HUES6 (cell line): ENCODE measurements at regions not wholly inside any gene's neighbourhood (a gene's known extent, or its start where the extent isn't known, plus 50 kb on each side); places are given as distances from the start of the nearest gene placed in this dataset.
"Not testable (repeated sequence)": the region's sequence is repeated elsewhere in the genome, so short reads cannot be mapped to it uniquely, and the experiment has no call there.

Source experiments
- H3K27ac ChIP-seq: 2 replicates; pipeline ENCODE4 v1.7.0; 2013; ENCODE audit warnings: low read depth, mild to moderate bottlenecking, low read length, inconsistent platforms
- H3K27me3 ChIP-seq: 2 replicates; pipeline ENCODE4 v1.6.1; 2013; ENCODE audit warnings: low read length; ENCODE audit not compliant: control insufficient read depth, insufficient read depth
- H3K36me3 ChIP-seq: 2 replicates; pipeline ENCODE4 v1.6.1; 2013; ENCODE audit warnings: low read length; ENCODE audit not compliant: control insufficient read depth, insufficient read depth
- H3K4me1 ChIP-seq: 2 replicates; pipeline ENCODE4 v1.6.1; 2013; ENCODE audit warnings: low read length; ENCODE audit not compliant: control insufficient read depth, insufficient read depth
- H3K4me3 ChIP-seq: 2 replicates; pipeline ENCODE4 v1.5.1; 2013; ENCODE audit warnings: low read depth, low read length
- H3K9ac ChIP-seq: one replicate; pipeline ENCODE4 v1.6.1; 2013; ENCODE audit warnings: mild to moderate bottlenecking, low read length
- H3K9me3 ChIP-seq: 2 replicates; pipeline ENCODE4 v1.6.1; 2013; ENCODE audit warnings: low read depth, low read length; ENCODE audit not compliant: control insufficient read depth, insufficient read depth

GRCh38 chr13:54445865-54446264, 1417.3 kb downstream of the OLFM4 start:
- Histone ChIP-seq H3K9me3 (no peaks in the 10 kb centered on the region), H3K27ac (no peak overlapping the region), H3K4me1 (no peaks in the 10 kb centered on the region), H3K4me3 (no peak overlapping the region), H3K27me3 (no peaks in the 10 kb centered on the region), H3K9ac (no peak overlapping the region), H3K36me3 (no peaks in the 10 kb centered on the region)

- H3K36me3 ChIP-seq, result no peaks in the 10 kb centered on the region
- H3K27me3 ChIP-seq, result no peaks in the 10 kb centered on the region
- no peaks in the 10 kb centered on the region for H3K4me1 ChIP-seq
- peaks cover 14% of the 10 kb centered on the region for H3K9me3 ChIP-seq
- no peak overlapping the region for H3K4me3 ChIP-seq
- H3K9ac ChIP-seq, result no peak overlapping the region
- no peak overlapping the region for H3K27ac ChIP-seq
These were observed 1421.3 kb downstream of the OLFM4 start for GRCh38 chr13:54449922-54450321.

- H3K4me3 ChIP-seq, result no peak overlapping the region
- H3K27ac ChIP-seq, result no peak overlapping the region
- H3K36me3 ChIP-seq, result no peaks in the 10 kb centered on the region
- 0 out of 2 replicates have a peak, but pooled peaks cover 4% of the 10 kb centered on the region for H3K4me1 ChIP-seq
- no peaks in the 10 kb centered on the region for H3K27me3 ChIP-seq
- H3K9ac ChIP-seq, result no peak overlapping the region
- H3K9me3 ChIP-seq, result no peaks in the 10 kb centered on the region
These were observed 1455.6 kb downstream of the OLFM4 start for GRCh38 chr13:54484166-54484565.

GRCh38 chr13:54486421-54487166, 1458.0 kb downstream of the OLFM4 start:
- H3K36me3 ChIP-seq, result no peaks in the 10 kb centered on the region
- H3K9me3 ChIP-seq, result no peaks in the 10 kb centered on the region
- no peak overlapping the region for H3K4me3 ChIP-seq
- 0 out of 2 replicates have a peak, but pooled peaks cover 4% of the 10 kb centered on the region for H3K4me1 ChIP-seq
- no peaks in the 10 kb centered on the region for H3K27me3 ChIP-seq
- no peak overlapping the region for H3K9ac ChIP-seq
- H3K27ac ChIP-seq, result no peak overlapping the region

GRCh38 chr13:54489359-54489758, 1460.7 kb downstream of the OLFM4 start:
- no peaks in the 10 kb centered on the region for H3K36me3 ChIP-seq

GRCh38 chr13:54492995-54493394, 1464.4 kb downstream of the OLFM4 start:
- Histone ChIP-seq H3K4me1 (no peaks in the 10 kb centered on the region), H3K27ac (no peak overlapping the region)

More at GRCh38 chr13:54489359-54489758, 1460.7 kb downstream of the OLFM4 start:
- Histone ChIP-seq H3K4me1 (0 out of 2 replicates have a peak, but pooled peaks cover 4% of the 10 kb centered on the region), H3K27me3 (no peaks in the 10 kb centered on the region), H3K9ac (no peak overlapping the region), H3K27ac (no peak overlapping the region), H3K4me3 (no peak overlapping the region), H3K9me3 (no peaks in the 10 kb centered on the region)

GRCh38 chr13:54511366-54511765, 1482.8 kb downstream of the OLFM4 start:
- Histone ChIP-seq H3K4me1 (no peaks in the 10 kb centered on the region), H3K9me3 (no peaks in the 10 kb centered on the region), H3K9ac (no peak overlapping the region), H3K27me3 (no peaks in the 10 kb centered on the region), H3K27ac (no peak overlapping the region), H3K36me3 (no peaks in the 10 kb centered on the region), H3K4me3 (no peak overlapping the region)

More at GRCh38 chr13:54492995-54493394, 1464.4 kb downstream of the OLFM4 start:
- Histone ChIP-seq H3K4me3 (no peak overlapping the region), H3K9me3 (no peaks in the 10 kb centered on the region), H3K9ac (no peak overlapping the region), H3K36me3 (no peaks in the 10 kb centered on the region), H3K27me3 (no peaks in the 10 kb centered on the region)

GRCh38 chr13:54513254-54513653, 1484.6 kb downstream of the OLFM4 start:
- no peaks in the 10 kb centered on the region for H3K36me3 ChIP-seq
- H3K4me3 ChIP-seq, result no peak overlapping the region
- H3K4me1 ChIP-seq, result no peaks in the 10 kb centered on the region
- H3K9me3 ChIP-seq, result no peaks in the 10 kb centered on the region
- H3K27ac ChIP-seq, result no peak overlapping the region
- no peaks in the 10 kb centered on the region for H3K27me3 ChIP-seq
- no peak overlapping the region for H3K9ac ChIP-seq

GRCh38 chr13:54536112-54536511, 1507.5 kb downstream of the OLFM4 start:
- no peak overlapping the region for H3K9ac ChIP-seq
- H3K27ac ChIP-seq, result no peak overlapping the region
- H3K27me3 ChIP-seq, result no peaks in the 10 kb centered on the region
- H3K4me3 ChIP-seq, result no peak overlapping the region
- H3K4me1 ChIP-seq, result 0 out of 2 replicates have a peak, but pooled peaks cover 2% of the 10 kb centered on the region
- no peaks in the 10 kb centered on the region for H3K9me3 ChIP-seq
- no peaks in the 10 kb centered on the region for H3K36me3 ChIP-seq

GRCh38 chr13:54563286-54563685, 1534.7 kb downstream of the OLFM4 start:
- H3K4me3 ChIP-seq, result no peak overlapping the region
- no peaks in the 10 kb centered on the region for H3K36me3 ChIP-seq
- no peaks in the 10 kb centered on the region for H3K27me3 ChIP-seq
- no peak overlapping the region for H3K27ac ChIP-seq
- H3K4me1 ChIP-seq, result no peaks in the 10 kb centered on the region
- H3K9me3 ChIP-seq, result no peaks in the 10 kb centered on the region
- no peak overlapping the region for H3K9ac ChIP-seq

- H3K4me3 ChIP-seq, result peak overlapping the region; percentile 73
- H3K36me3 ChIP-seq, H3K9me3 ChIP-seq, H3K27me3 ChIP-seq: not testable (repeated sequence)
- H3K9ac ChIP-seq, result peak overlapping the region; percentile 91
- peak overlapping the region; percentile 87; the same call in 1 of the 2 replicates for H3K27ac ChIP-seq
- peaks cover 20% of the 10 kb centered on the region for H3K4me1 ChIP-seq
These were observed 1543.4 kb downstream of the OLFM4 start for GRCh38 chr13:54572037-54572436.
